HG02642 (cell line): ENCODE measurements at regions not wholly inside any gene's neighbourhood (a gene's known extent, or its start where the extent isn't known, plus 50 kb on each side); places are given as distances from the start of the nearest gene placed in this dataset.
"Not testable (repeated sequence)": the region's sequence is repeated elsewhere in the genome, so short reads cannot be mapped to it uniquely, and the experiment has no call there.

ENCODE experiments used
- ATAC-seq: cut with Tn5 transposase; IDR thresholded peaks from one replicate; pipeline ENCODE4 v1.9.1; 2021; ENCODE audit warnings: mild to moderate bottlenecking; ENCODE audit not compliant: unreplicated experiment, poor library complexity

DNA sequence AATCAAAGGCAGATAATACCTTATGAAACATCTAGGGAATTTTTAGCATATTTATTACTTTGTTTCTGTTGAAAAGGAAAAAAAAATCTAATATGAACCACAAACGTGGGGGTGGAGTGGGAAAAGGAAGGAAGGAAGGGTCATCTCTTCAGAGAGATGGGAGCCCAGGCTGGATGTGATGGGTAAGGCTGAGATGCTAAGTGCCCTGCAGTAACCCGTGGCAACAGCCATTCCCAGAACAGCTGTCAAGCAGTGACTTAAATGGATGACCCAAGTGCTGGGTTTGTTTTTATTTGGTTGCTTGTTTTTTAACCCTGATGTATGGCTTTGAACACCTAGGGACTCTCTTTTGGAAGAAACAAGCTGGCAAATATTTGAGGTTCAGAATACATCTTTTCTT, 50.7 kb upstream of the KLF7 start:
- ATAC-seq, result no peak

DNA sequence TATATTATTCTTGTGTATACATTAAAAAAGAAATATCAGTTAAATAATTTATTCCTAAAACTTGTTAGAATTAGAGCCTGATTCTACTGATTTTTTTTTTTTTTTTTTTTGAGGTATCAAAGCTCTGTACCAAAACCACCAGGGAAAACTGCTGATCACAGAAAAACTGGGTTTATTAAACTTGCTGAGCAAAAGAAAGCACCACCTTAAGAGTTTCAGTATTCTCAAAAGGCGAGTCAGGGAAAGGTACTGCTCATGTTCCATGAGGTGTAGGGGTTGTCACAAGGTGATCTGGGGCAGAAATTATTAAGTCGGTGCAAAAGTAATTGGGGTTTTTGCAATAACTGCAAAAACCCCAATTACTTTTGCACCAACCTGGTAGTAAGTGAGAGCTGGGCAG, 51.7 kb upstream of the KLF7 start:
- ATAC-seq, result no peak

DNA sequence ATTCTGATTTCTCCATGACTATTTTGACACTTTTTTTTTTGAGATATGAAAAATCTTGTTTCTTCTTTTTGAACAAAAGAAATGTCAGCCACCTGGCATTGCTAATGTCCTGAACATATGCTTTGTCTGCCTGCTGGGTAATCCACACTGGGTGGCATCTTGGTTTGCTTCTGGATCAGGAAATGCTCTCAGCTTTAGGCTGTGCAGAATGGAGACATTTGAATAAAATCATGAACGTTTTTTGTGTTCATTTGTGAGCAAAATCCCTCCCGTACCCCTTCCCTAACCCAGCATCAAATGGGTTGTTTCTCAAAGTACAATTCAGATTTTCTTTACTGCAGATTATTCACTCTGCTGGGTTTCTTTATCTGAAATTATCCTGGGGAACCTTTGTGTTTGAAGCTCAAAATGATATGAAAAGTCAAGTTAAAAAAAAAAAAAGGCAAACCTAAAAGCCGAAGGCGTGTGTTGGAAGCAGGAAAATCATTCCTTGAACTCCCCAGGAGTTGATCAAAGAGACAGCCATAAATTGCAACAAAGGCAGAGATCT, 53.4 kb upstream of the KLF7 start:
- ATAC-seq, result no peak

DNA sequence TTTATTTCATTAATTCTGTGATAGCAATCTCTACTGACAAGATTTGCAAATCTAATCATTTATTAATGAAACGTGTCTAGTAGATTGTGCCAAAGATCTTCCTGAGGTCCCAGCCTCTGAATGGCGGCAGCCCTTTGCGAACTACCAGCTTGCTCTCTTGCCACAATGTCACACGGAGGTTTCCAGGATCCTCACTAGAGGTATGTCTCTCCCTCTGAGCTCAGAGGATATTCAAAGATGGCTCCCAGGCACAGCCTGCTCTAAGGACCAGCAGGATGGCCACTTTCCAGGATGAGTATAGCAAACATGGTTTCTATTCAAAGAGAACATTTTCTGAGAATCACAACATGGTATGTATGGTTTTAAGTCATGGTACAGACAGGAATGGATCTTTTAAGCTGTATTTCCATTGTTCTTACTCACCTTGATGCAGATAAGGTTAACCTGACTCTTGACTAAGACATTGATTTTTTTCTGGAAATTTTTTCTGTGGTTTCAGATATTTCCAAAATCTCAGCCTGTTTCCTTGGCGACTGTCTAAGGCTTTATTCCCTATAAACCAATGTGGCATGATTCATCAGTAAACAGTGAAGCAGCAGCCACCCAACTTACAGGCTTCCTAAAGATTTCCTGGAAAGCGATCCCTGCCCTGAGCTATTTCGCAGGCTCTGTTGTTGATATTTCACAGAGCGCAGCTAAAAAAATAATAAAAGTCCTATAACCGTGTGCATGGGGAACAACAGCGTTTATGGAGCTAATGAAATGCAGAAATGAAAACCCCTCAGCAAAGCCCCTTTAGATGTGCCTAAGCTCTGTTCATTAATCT, 54.1 kb upstream of the KLF7 start:
- no peak for ATAC-seq

GRCh38 chr2:207221731-207222130, 56.0 kb upstream of the KLF7 start:
- no peak for ATAC-seq

DNA sequence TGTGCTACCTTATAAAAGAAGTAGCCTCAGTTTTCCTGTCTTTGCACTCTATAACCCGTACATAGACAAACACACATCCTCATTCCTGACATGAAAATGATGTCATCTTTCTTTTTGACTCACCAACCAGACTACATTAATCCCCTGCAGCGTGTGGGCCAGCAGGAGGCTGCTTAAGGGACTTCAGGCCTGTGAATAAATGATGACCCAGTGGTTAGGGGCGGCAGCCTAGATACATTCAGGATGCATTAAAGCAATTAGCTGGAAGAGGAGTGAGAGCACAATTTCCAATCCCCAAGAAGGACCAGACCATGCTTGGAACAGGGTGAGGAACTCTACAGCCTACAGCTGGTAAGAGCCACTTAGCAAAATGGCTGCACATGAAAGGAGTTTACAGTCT, 57.3 kb upstream of the KLF7 start:
- peak; percentile 82 for ATAC-seq

- no peak for ATAC-seq
Observed at GRCh38 chr2:207224381-207224780, 58.6 kb upstream of the KLF7 start.

DNA sequence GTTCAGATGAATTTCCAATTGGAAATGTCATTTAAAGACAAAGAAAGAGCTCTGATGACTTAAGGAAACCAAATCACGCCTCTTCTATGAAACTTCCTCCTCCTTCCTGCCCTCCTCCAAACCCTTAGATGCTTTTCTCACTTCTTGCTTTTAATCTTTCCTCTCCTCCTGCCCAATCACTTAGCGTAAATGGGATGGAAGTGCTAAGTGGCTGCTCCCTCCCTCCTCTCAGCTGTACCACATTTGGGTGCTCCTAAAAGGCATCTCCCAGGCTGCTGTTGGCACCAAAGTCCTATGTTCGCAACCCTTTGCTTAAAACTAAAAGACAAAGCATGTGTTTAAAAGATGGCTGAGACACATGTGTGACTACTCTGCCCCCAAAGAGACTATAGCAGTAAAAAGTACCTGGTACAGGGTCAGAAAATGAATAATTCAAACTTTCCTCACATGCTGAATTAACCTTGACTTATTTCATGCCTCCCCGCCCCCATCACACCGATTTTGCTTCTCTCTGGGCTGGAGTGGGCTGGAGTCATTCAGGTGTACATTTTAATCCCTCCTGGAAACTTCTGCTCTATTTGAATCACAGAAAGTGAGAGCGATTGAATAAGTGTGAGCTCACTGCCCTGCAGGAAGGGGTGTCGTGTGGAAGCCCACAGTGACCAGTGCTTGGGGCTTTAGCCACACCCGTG, 59.2 kb upstream of the KLF7 start:
- ATAC-seq, result no peak

DNA sequence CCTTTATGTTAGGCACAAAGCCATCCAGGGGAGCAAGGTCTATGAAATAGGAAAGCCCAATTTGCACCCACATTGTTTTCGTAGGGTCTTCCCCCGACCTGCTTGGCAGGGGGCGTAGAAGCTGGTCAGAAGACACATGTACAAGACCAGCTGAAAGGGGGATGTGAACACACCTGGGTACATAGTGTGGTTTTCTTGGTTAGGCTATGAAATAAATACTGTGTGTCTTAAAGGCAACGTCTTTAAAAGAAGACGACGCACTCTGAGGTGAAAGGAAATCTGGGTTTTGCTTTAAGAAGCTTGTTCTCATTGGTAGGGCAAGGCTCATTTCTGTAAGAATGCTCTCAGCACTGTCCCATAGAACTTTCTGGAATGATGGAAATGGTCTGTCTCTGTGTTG, 60.0 kb upstream of the KLF7 start:
- no peak for ATAC-seq

DNA sequence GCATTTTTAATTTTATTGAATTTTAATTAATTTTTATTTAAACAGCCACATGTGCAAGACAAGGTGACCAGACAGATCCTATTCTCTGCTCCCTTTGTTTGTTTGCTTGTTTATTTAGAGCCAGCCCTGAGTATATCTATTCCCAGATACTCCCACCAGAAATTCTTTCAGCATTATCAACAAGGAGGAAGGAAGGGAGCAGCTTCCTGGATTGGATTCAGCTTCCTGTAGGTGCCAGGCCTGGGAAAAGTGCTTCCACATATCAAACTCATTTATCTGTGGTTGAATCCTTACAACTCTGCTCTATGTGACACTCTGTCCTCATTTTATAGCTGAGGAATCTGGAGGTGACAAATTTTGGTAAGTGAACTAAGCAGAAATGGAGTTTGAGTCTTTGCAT, 60.5 kb upstream of the KLF7 start:
- no peak for ATAC-seq

GRCh38 chr2:207226671-207227061, 60.9 kb upstream of the KLF7 start:
- ATAC-seq, result no peak

- no peak for ATAC-seq
Observed at GRCh38 chr2:207227062-207227748, 61.5 kb upstream of the KLF7 start.

GRCh38 chr2:207227749-207228145, 62.0 kb upstream of the KLF7 start:
- ATAC-seq, result no peak

DNA sequence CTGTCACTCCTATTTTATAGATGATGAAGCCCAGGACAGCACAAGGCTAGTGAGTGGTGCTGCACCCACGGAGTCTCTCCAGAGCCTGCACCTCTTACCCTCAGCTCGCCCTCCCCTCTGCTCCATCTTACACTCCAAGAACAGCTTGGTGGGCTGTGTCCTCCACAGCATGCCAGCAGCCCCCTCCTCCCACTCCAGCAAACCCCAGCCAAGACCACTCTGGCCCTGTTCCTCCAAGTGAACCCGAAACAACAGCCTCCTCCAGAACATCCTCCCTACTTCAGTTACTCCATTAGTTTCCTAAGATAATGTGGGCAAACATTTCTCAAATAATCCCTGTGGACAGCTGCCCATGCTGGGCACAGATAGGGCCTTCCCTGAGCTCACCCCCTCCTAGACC, 62.7 kb upstream of the KLF7 start:
- ATAC-seq, result no peak

GRCh38 chr2:207229161-207229560, 63.4 kb upstream of the KLF7 start:
- ATAC-seq, result no peak

- ATAC-seq, result peak; percentile 53
Observed at GRCh38 chr2:207230261-207231105, 64.7 kb upstream of the KLF7 start.

DNA sequence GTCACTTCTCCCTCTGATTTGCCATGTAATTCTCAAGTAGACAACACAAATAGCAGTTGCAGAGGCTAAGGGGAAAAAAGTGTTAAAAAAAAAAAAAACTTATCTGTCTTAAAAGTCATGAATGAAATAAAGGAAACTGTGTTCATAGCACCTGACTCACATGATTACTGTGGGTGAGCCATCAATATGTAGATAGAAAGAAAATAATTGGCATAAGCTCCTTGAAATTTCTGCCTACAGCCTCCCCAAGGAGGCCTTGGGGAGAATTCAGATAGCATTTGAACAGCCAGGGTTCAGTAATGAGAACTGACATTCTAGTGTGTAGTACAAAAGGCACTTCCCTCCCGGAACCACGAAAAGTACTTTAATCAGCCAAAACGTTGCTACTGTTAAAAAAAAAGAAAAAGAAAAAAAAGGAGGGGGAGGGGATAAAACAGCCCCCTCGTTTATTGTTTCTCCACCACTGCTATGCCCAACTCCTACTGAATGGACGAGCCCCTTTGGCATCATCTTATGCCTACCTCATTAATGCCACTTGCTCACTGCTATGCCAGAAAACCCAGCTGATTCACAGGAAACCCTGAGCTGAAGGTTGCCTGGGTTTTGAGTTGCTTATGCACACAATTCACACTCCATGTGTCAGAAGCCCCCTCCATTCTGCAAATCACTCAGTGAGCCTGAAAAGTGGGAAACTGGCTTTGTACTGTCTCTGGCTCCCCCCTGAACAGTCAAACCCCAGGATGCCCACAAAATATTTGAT, 65.5 kb upstream of the KLF7 start:
- ATAC-seq, result no peak

- no peak for ATAC-seq
Observed at GRCh38 chr2:207231967-207232366, 66.2 kb upstream of the KLF7 start.

DNA sequence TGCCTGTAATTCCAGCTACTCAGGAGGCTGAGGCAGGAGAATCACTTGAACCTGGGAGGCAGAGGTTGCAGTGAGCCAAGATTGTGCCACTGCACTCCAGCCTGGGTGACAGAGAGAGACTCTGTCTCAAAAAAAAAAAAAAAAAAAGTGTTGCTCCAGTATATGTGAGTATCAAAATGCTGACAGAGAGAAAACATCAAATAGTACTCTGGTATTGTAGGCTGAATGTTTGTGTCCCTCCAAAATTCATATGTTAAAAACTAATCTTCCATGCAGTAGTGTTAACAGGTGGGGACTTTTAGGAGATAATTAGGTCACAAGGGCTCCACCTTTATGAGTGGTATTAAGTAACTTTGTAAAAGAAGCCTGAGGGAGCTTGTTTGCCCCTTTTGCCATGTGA, 67.4 kb upstream of the KLF7 start:
- ATAC-seq, result not testable (repeated sequence)
